ENCODE measurements at regions not wholly inside any gene's neighbourhood (a gene's known extent, or its start where the extent isn't known, plus 50 kb on each side); places are given as distances from the start of the nearest gene placed in this dataset.

DNA sequence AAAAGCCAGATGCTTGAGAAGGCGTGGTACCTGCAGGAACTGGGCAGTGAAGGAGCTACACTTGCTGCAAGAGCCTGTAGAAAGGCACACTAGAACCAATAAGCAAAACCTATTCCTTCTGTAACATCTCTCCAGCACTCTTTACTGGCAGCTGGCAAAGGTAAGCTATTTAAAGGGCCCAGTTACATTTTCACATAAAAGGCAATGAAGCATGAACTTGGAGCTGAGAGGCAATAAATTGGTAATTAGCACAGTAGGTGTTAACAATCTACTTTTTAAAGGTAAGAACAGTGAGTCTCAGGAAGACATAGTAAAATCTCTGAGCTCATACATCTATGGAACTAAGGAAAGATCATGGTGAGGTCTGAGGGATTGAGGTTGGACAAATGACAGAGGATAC lies 167.1 kb upstream of the OLFM3 start:
- TF ChIP-seq FIP1L1 (IDR thresholded peaks at IDR 0.05; ENCODE audit: borderline replicate concordance, insufficient read depth, low read depth, low read length) (no peak), ZFY (CRISPR knock-in tag; IDR thresholded peaks at IDR 0.05) (no peak), SAFB2 (CRISPR knock-in tag; IDR thresholded peaks at IDR 0.05; ENCODE audit: borderline replicate concordance, low read depth) (no peak), ZNF317 (CRISPR knock-in tag; IDR thresholded peaks at IDR 0.05) (no peak), EZH2 (conservative IDR thresholded peaks at IDR 0.05; ENCODE audit: low read depth, low read length) (no peak), TGIF2 (CRISPR knock-in tag; IDR thresholded peaks at IDR 0.05) (no peak)
- TF ChIP-seq, protein P1, sequence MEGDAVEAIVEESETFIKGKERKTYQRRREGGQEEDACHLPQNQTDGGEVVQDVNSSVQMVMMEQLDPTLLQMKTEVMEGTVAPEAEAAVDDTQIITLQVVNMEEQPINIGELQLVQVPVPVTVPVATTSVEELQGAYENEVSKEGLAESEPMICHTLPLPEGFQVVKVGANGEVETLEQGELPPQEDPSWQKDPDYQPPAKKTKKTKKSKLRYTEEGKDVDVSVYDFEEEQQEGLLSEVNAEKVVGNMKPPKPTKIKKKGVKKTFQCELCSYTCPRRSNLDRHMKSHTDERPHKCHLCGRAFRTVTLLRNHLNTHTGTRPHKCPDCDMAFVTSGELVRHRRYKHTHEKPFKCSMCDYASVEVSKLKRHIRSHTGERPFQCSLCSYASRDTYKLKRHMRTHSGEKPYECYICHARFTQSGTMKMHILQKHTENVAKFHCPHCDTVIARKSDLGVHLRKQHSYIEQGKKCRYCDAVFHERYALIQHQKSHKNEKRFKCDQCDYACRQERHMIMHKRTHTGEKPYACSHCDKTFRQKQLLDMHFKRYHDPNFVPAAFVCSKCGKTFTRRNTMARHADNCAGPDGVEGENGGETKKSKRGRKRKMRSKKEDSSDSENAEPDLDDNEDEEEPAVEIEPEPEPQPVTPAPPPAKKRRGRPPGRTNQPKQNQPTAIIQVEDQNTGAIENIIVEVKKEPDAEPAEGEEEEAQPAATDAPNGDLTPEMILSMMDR (CRISPR knock-in tag; IDR thresholded peaks at IDR 0.05), result no peak
- TF ChIP-seq, protein P2, sequence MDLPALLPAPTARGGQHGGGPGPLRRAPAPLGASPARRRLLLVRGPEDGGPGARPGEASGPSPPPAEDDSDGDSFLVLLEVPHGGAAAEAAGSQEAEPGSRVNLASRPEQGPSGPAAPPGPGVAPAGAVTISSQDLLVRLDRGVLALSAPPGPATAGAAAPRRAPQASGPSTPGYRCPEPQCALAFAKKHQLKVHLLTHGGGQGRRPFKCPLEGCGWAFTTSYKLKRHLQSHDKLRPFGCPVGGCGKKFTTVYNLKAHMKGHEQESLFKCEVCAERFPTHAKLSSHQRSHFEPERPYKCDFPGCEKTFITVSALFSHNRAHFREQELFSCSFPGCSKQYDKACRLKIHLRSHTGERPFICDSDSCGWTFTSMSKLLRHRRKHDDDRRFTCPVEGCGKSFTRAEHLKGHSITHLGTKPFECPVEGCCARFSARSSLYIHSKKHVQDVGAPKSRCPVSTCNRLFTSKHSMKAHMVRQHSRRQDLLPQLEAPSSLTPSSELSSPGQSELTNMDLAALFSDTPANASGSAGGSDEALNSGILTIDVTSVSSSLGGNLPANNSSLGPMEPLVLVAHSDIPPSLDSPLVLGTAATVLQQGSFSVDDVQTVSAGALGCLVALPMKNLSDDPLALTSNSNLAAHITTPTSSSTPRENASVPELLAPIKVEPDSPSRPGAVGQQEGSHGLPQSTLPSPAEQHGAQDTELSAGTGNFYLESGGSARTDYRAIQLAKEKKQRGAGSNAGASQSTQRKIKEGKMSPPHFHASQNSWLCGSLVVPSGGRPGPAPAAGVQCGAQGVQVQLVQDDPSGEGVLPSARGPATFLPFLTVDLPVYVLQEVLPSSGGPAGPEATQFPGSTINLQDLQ (CRISPR knock-in tag; IDR thresholded peaks at IDR 0.05), result no peak
- TF ChIP-seq, protein P3, sequence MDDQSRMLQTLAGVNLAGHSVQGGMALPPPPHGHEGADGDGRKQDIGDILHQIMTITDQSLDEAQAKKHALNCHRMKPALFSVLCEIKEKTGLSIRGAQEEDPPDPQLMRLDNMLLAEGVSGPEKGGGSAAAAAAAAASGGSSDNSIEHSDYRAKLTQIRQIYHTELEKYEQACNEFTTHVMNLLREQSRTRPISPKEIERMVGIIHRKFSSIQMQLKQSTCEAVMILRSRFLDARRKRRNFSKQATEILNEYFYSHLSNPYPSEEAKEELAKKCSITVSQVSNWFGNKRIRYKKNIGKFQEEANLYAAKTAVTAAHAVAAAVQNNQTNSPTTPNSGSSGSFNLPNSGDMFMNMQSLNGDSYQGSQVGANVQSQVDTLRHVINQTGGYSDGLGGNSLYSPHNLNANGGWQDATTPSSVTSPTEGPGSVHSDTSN (CRISPR knock-in tag; IDR thresholded peaks at IDR 0.05; ENCODE audit: borderline replicate concordance), result no peak
- TF ChIP-seq, protein P4, sequence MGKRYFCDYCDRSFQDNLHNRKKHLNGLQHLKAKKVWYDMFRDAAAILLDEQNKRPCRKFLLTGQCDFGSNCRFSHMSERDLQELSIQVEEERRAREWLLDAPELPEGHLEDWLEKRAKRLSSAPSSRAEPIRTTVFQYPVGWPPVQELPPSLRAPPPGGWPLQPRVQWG (CRISPR knock-in tag; IDR thresholded peaks at IDR 0.05; ENCODE audit: borderline replicate concordance, low read depth), result no peak
- TF ChIP-seq, protein P5, sequence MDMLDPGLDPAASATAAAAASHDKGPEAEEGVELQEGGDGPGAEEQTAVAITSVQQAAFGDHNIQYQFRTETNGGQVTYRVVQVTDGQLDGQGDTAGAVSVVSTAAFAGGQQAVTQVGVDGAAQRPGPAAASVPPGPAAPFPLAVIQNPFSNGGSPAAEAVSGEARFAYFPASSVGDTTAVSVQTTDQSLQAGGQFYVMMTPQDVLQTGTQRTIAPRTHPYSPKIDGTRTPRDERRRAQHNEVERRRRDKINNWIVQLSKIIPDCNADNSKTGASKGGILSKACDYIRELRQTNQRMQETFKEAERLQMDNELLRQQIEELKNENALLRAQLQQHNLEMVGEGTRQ (IDR thresholded peaks at IDR 0.05; ENCODE audit: low read depth, low read length), result no peak
- TF ChIP-seq, protein P5 (CRISPR knock-in tag; IDR thresholded peaks at IDR 0.05; ENCODE audit: borderline replicate concordance), result no peak
- TF ChIP-seq, protein P6, sequence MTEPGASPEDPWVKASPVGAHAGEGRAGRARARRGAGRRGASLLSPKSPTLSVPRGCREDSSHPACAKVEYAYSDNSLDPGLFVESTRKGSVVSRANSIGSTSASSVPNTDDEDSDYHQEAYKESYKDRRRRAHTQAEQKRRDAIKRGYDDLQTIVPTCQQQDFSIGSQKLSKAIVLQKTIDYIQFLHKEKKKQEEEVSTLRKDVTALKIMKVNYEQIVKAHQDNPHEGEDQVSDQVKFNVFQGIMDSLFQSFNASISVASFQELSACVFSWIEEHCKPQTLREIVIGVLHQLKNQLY (CRISPR knock-in tag; IDR thresholded peaks at IDR 0.05), result no peak
